ENCODE measurements at regions not wholly inside any gene's neighbourhood (a gene's known extent, or its start where the extent isn't known, plus 50 kb on each side); places are given as distances from the start of the nearest gene placed in this dataset.

GRCh38 chr22:46035742-46036557, 59.0 kb upstream of the WNT7B start:
- peaks cover 6% of the 10 kb centered on the region for H3K4me1 ChIP-seq
- no peaks in the 10 kb centered on the region for H3K9me3 ChIP-seq (replicated peaks)
- H3K27me3 ChIP-seq, result no peaks in the 10 kb centered on the region
- peak overlapping the region; percentile 62 for H3K27ac ChIP-seq
- peak overlapping the region; percentile 78 for H3K4me3 ChIP-seq
- DNase-seq, result peak; percentile 99 to 100
- H3K36me3 ChIP-seq, result no peaks in the 10 kb centered on the region

- H3K27ac ChIP-seq, result peak overlapping the region; percentile 62
- peak; percentile 40 to 62 for DNase-seq
- H3K4me1 ChIP-seq, result peaks cover 10% of the 10 kb centered on the region
- H3K4me3 ChIP-seq, result peak overlapping the region; percentile 78
- H3K9me3 ChIP-seq (replicated peaks), result no peaks in the 10 kb centered on the region
- H3K36me3 ChIP-seq, result no peaks in the 10 kb centered on the region
- no peaks in the 10 kb centered on the region for H3K27me3 ChIP-seq
These were observed 59.8 kb upstream of the WNT7B start for GRCh38 chr22:46036558-46037408.

- H3K27me3 ChIP-seq, result no peaks in the 10 kb centered on the region
- no peak overlapping the region for H3K4me3 ChIP-seq
- no peak overlapping the region for H3K27ac ChIP-seq
- no peaks in the 10 kb centered on the region for H3K36me3 ChIP-seq
- DNase-seq, result no peak
- peaks cover 10% of the 10 kb centered on the region for H3K4me1 ChIP-seq
- H3K9me3 ChIP-seq (replicated peaks), result no peaks in the 10 kb centered on the region
These were observed 61.2 kb upstream of the WNT7B start for GRCh38 chr22:46038174-46038487.

GRCh38 chr22:46038516-46039430, 61.8 kb upstream of the WNT7B start:
- H3K27ac ChIP-seq, result no peak overlapping the region
- no peaks in the 10 kb centered on the region for H3K27me3 ChIP-seq
- H3K4me1 ChIP-seq, result peaks cover 10% of the 10 kb centered on the region
- no peaks in the 10 kb centered on the region for H3K36me3 ChIP-seq
- no peak overlapping the region for H3K4me3 ChIP-seq
- H3K9me3 ChIP-seq (replicated peaks), result no peaks in the 10 kb centered on the region
- DNase-seq, result no peak

- H3K27me3 ChIP-seq, result no peaks in the 10 kb centered on the region
- DNase-seq, result no peak
- no peaks in the 10 kb centered on the region for H3K9me3 ChIP-seq (replicated peaks)
- H3K4me1 ChIP-seq, result peaks cover 10% of the 10 kb centered on the region
- no peak overlapping the region for H3K4me3 ChIP-seq
- no peak overlapping the region for H3K27ac ChIP-seq
- no peaks in the 10 kb centered on the region for H3K36me3 ChIP-seq
These were observed 62.6 kb upstream of the WNT7B start for GRCh38 chr22:46039535-46039934.

- no peaks in the 10 kb centered on the region for H3K9me3 ChIP-seq (replicated peaks)
- H3K4me1 ChIP-seq, result peaks cover 4% of the 10 kb centered on the region; the same call in 1 of the 2 replicates
- no peaks in the 10 kb centered on the region for H3K36me3 ChIP-seq
- H3K27me3 ChIP-seq, result no peaks in the 10 kb centered on the region
- H3K4me3 ChIP-seq, result peak overlapping the region; percentile 12; the same call in 1 of the 2 replicates
- H3K27ac ChIP-seq, result no peak overlapping the region
- no peak for DNase-seq
These were observed 63.8 kb upstream of the WNT7B start for GRCh38 chr22:46040471-46041465.

- no peaks in the 10 kb centered on the region for H3K9me3 ChIP-seq (replicated peaks)
- no peak overlapping the region for H3K4me3 ChIP-seq
- H3K27ac ChIP-seq, result no peak overlapping the region
- H3K36me3 ChIP-seq, result no peaks in the 10 kb centered on the region
- H3K4me1 ChIP-seq, result peaks cover 4% of the 10 kb centered on the region; the same call in 1 of the 2 replicates
- no peaks in the 10 kb centered on the region for H3K27me3 ChIP-seq
- no peak for DNase-seq
These were observed 64.7 kb upstream of the WNT7B start for GRCh38 chr22:46041642-46042041.

- H3K27ac ChIP-seq, result no peak overlapping the region
- no peaks in the 10 kb centered on the region for H3K36me3 ChIP-seq
- no peaks in the 10 kb centered on the region for H3K9me3 ChIP-seq (replicated peaks)
- H3K4me1 ChIP-seq, result peaks cover 4% of the 10 kb centered on the region; the same call in 1 of the 2 replicates
- H3K4me3 ChIP-seq, result no peak overlapping the region
- DNase-seq, result no peak
- no peaks in the 10 kb centered on the region for H3K27me3 ChIP-seq
These were observed 65.8 kb upstream of the WNT7B start for GRCh38 chr22:46042786-46043185.

- H3K4me3 ChIP-seq, result no peak overlapping the region
- no peak for DNase-seq
- peaks cover 4% of the 10 kb centered on the region; the same call in 1 of the 2 replicates for H3K4me1 ChIP-seq
- no peaks in the 10 kb centered on the region for H3K9me3 ChIP-seq (replicated peaks)
- H3K27ac ChIP-seq, result no peak overlapping the region
- no peaks in the 10 kb centered on the region for H3K36me3 ChIP-seq
- H3K27me3 ChIP-seq, result no peaks in the 10 kb centered on the region
These were observed 66.4 kb upstream of the WNT7B start for GRCh38 chr22:46043339-46043738.

- Histone ChIP-seq H3K27me3 (no peaks in the 10 kb centered on the region), H3K9me3 (replicated peaks) (no peaks in the 10 kb centered on the region), H3K4me1 (peaks cover 4% of the 10 kb centered on the region; the same call in 1 of the 2 replicates), H3K36me3 (no peaks in the 10 kb centered on the region), H3K27ac (no peak overlapping the region), H3K4me3 (no peak overlapping the region)
- DNase-seq, result no peak
These were observed 67.1 kb upstream of the WNT7B start for GRCh38 chr22:46043816-46044620.

GRCh38 chr22:46044621-46045458, 67.9 kb upstream of the WNT7B start:
- no peak overlapping the region for H3K4me3 ChIP-seq
- no peak overlapping the region for H3K27ac ChIP-seq
- peaks cover 4% of the 10 kb centered on the region; the same call in 1 of the 2 replicates for H3K4me1 ChIP-seq
- no peaks in the 10 kb centered on the region for H3K36me3 ChIP-seq
- no peak for DNase-seq
- no peaks in the 10 kb centered on the region for H3K27me3 ChIP-seq
- H3K9me3 ChIP-seq (replicated peaks), result no peaks in the 10 kb centered on the region

All from SJCRH30 (cell line).